Uterus (tissue), 3 donors: ENCODE measurements at regions not wholly inside any gene's neighbourhood (a gene's known extent, or its start where the extent isn't known, plus 50 kb on each side); places are given as distances from the start of the nearest gene placed in this dataset.

ENCODE experiments used
- DNase-seq, 2 donors: peaks; one replicate each; pipeline ENCODE4 v3.0.0-alpha.2; 2019 to 2020
- H3K27ac ChIP-seq, 2 donors: fragments of 200-600 bp; sonication (generic); 1 replicate in 1 of 2; 2 replicates in 1 of 2; pipeline ENCODE4 v1.5.1; 2016 to 2018
- H3K27me3 ChIP-seq, 2 donors: fragments of 200-600 bp; sonication (generic); one replicate each; pipeline ENCODE4 v1.5.1; 2018 to 2019; ENCODE audit warnings: control low read depth in 1 of 2
- H3K36me3 ChIP-seq, 2 donors: fragments of 200-600 bp; sonication (generic); one replicate each; pipeline ENCODE4 v1.5.1; 2019; ENCODE audit warnings: control low read depth in 1 of 2
- H3K4me1 ChIP-seq, 2 donors: fragments of 200-600 bp; sonication (generic); one replicate each; pipeline ENCODE4 v1.5.1; 2018 to 2019; ENCODE audit warnings: control low read depth in 1 of 2
- H3K4me3 ChIP-seq, 2 donors: fragments of 200-600 bp; sonication (generic); 1 replicate in 1 of 2; 2 replicates in 1 of 2; pipeline ENCODE4 v1.5.1; 2018 to 2019; ENCODE audit warnings: mild to moderate bottlenecking in 1 of 2
- H3K9me3 ChIP-seq, 2 donors: fragments of 200-600 bp; sonication (generic); one replicate each; pipeline ENCODE4 v1.5.1; 2019; ENCODE audit warnings: control low read depth in 1 of 2
- CTCF ChIP-seq, 4 experiments: fragments of 200-600 bp in 2 of 4; fragments of 450-650 bp in 2 of 4; sonication (generic) in 2 of 4; IDR thresholded peaks; one replicate each; pipeline ENCODE4 v1.5.1; 2016 to 2019; ENCODE audit warnings: antibody characterized with exemption in 4 of 4, mild to moderate bottlenecking in 2 of 4, moderate library complexity in 1 of 4
- POLR2A ChIP-seq, 2 donors: fragments of 450-650 bp; IDR thresholded peaks; one replicate each; pipeline ENCODE4 v1.6.1; 2016; ENCODE audit warnings: antibody characterized with exemption in 2 of 2, mild to moderate bottlenecking in 1 of 2, moderate library complexity in 1 of 2
- intact Hi-C: fragments of 100-400 bp; cut with DNase I; formaldehyde crosslinking; loops from one replicate; pipeline ENCODE4 v1.15.1; 2023; ENCODE audit warnings: low total_unique reads
- donor health status: DM: yes; HTN: yes; CAD: no.

GRCh38 chr12:98238515-98239130 lies 276.8 kb upstream of the TMPO start:
- H3K27ac ChIP-seq: peak overlapping the region; percentile 52 to 71
- no peak for TF ChIP-seq CTCF (IDR thresholded peaks at IDR 0.05)
- no peak for TF ChIP-seq POLR2A (IDR thresholded peaks at IDR 0.05)

GRCh38 chr12:98243190-98243589 lies 272.2 kb upstream of the TMPO start:
- intact Hi-C loops: no loop called here
- Histone ChIP-seq H3K4me1 (no peaks in the 10 kb centered on the region), H3K36me3 (no peaks in the 10 kb centered on the region), H3K27me3 (no peaks in the 10 kb centered on the region), H3K27ac (no peak overlapping the region), H3K9me3 (no peaks in the 10 kb centered on the region), H3K4me3 (no peak overlapping the region)
- TF ChIP-seq POLR2A (IDR thresholded peaks at IDR 0.05): no peak
- TF ChIP-seq CTCF (IDR thresholded peaks at IDR 0.05): no peak
- DNase-seq: no peak

More at GRCh38 chr12:98238515-98239130, 276.8 kb upstream of the TMPO start:
- Histone ChIP-seq H3K27me3 (no peaks in the 10 kb centered on the region), H3K9me3 (no peaks in the 10 kb centered on the region), H3K4me1 (no peaks in the 10 kb centered on the region), H3K36me3 (no peaks in the 10 kb centered on the region), H3K4me3 (no peak overlapping the region)
- peak; percentile 29 to 55 for DNase-seq
- intact Hi-C loops: no loop called here

GRCh38 chr12:98244136-98244535 lies 271.3 kb upstream of the TMPO start:
- intact Hi-C loops: no loop called here

GRCh38 chr12:98253207-98254037 lies 262.0 kb upstream of the TMPO start:
- H3K9me3 ChIP-seq: no peaks in the 10 kb centered on the region
- TF ChIP-seq POLR2A (IDR thresholded peaks at IDR 0.05): no peak
- no peak for TF ChIP-seq CTCF (IDR thresholded peaks at IDR 0.05)
- no peaks in the 10 kb centered on the region for H3K27me3 ChIP-seq
- H3K27ac ChIP-seq: no peak overlapping the region
- H3K36me3 ChIP-seq: no peaks in the 10 kb centered on the region
- no peaks in the 10 kb centered on the region for H3K4me1 ChIP-seq
- no peak overlapping the region for H3K4me3 ChIP-seq
- DNase-seq: no peak
- intact Hi-C loops: no loop called here

More at GRCh38 chr12:98244136-98244535, 271.3 kb upstream of the TMPO start:
- H3K36me3 ChIP-seq: no peaks in the 10 kb centered on the region
- no peaks in the 10 kb centered on the region for H3K9me3 ChIP-seq
- H3K4me1 ChIP-seq: no peaks in the 10 kb centered on the region
- no peak for DNase-seq
- H3K27ac ChIP-seq: no peak overlapping the region
- no peaks in the 10 kb centered on the region for H3K27me3 ChIP-seq
- TF ChIP-seq CTCF (IDR thresholded peaks at IDR 0.05) (no peak), POLR2A (IDR thresholded peaks at IDR 0.05) (no peak)
- no peak overlapping the region for H3K4me3 ChIP-seq

- Histone ChIP-seq H3K27ac (no peak overlapping the region), H3K4me3 (no peak overlapping the region), H3K36me3 (no peaks in the 10 kb centered on the region), H3K9me3 (no peaks in the 10 kb centered on the region), H3K27me3 (no peaks in the 10 kb centered on the region), H3K4me1 (no peaks in the 10 kb centered on the region)
- intact Hi-C loops: no loop called here
- no peak for DNase-seq
- TF ChIP-seq CTCF (IDR thresholded peaks at IDR 0.05) (no peak), POLR2A (IDR thresholded peaks at IDR 0.05) (no peak)
Observed at GRCh38 chr12:98256830-98257229, 258.6 kb upstream of the TMPO start.
